OCI-LY1 (cell line): ENCODE measurements at regions not wholly inside any gene's neighbourhood (a gene's known extent, or its start where the extent isn't known, plus 50 kb on each side); places are given as distances from the start of the nearest gene placed in this dataset.

Source experiments
- H2AFZ ChIP-seq: fragments of 200-600 bp; sonication (generic), shearing (Covaris generic); 2 replicates; pipeline ENCODE4 v1.6.0; 2014; ENCODE audit warnings: antibody characterized with exemption, mild to moderate bottlenecking, low read length
- H3F3A ChIP-seq: fragments of 200-600 bp; sonication (generic), shearing (Covaris generic); 2 replicates; pipeline ENCODE4 v1.6.0; 2014; ENCODE audit warnings: mild to moderate bottlenecking, antibody characterized with exemption, low read length, moderate library complexity; ENCODE audit not compliant: insufficient read depth
- H3K27ac ChIP-seq: fragments of 200-600 bp; sonication (generic); 2 replicates; pipeline ENCODE4 v1.5.1; 2014; ENCODE audit warnings: low read length, mixed run types, mild to moderate bottlenecking, low read depth; ENCODE audit not compliant: poor library complexity, severe bottlenecking
- H3K27me3 ChIP-seq: fragments of 200-600 bp; sonication (generic); 2 replicates; pipeline ENCODE4 v1.6.0; 2014; ENCODE audit warnings: antibody characterized with exemption, mild to moderate bottlenecking, low read length, moderate library complexity; ENCODE audit not compliant: insufficient read depth
- H3K36me3 ChIP-seq: fragments of 200-600 bp; sonication (generic); 2 replicates; pipeline ENCODE4 v1.6.1; 2014; ENCODE audit warnings: mild to moderate bottlenecking, antibody characterized with exemption, low read length, moderate library complexity, mixed read lengths; ENCODE audit not compliant: insufficient read depth
- H3K4me1 ChIP-seq: fragments of 200-600 bp; sonication (generic); 2 replicates; pipeline ENCODE4 v1.5.1; 2014; ENCODE audit warnings: mild to moderate bottlenecking, low read length, moderate library complexity; ENCODE audit not compliant: insufficient read depth, severe bottlenecking
- H3K4me2 ChIP-seq: fragments of 200-600 bp; sonication (generic), shearing (Covaris generic); 2 replicates; pipeline ENCODE4 v1.6.1; 2014; ENCODE audit warnings: low read length
- H3K4me3 ChIP-seq: fragments of 200-600 bp; sonication (generic); 2 replicates; pipeline ENCODE4 v1.5.1; 2014; ENCODE audit warnings: low read length, low read depth, mild to moderate bottlenecking, mixed read lengths; ENCODE audit not compliant: poor library complexity, severe bottlenecking
- H3K79me2 ChIP-seq: fragments of 200-600 bp; shearing (Covaris generic); 2 replicates; pipeline ENCODE4 v1.6.1; 2016; ENCODE audit warnings: mixed run types, low read length, mixed read lengths; ENCODE audit not compliant: insufficient read depth
- H3K9ac ChIP-seq: fragments of 200-600 bp; sonication (generic), shearing (Covaris generic); 2 replicates; pipeline ENCODE4 v1.6.1; 2014; ENCODE audit warnings: mild to moderate bottlenecking, low read length, mixed read lengths
- H3K9me2 ChIP-seq: fragments of 200-600 bp; sonication (generic), shearing (Covaris generic); 2 replicates; pipeline ENCODE4 v1.6.1; 2014; ENCODE audit warnings: low read depth, mild to moderate bottlenecking, low read length, mixed read lengths
- H3K9me3 ChIP-seq: fragments of 200-600 bp; shearing (Covaris generic); 2 replicates; pipeline ENCODE4 v1.6.1; 2014; ENCODE audit warnings: low read length, mixed read lengths
- H4K20me1 ChIP-seq: fragments of 200-600 bp; sonication (generic), shearing (Covaris generic); 2 replicates; pipeline ENCODE4 v1.6.0; 2016; ENCODE audit warnings: mild to moderate bottlenecking, low read length; ENCODE audit not compliant: insufficient read depth
- CTCF ChIP-seq: fragments of 200-600 bp; sonication (generic), shearing (Covaris generic); IDR thresholded peaks from 2 replicates; pipeline ENCODE4 v1.5.1; 2017; ENCODE audit warnings: mild to moderate bottlenecking, antibody characterized with exemption, low read length, moderate library complexity, mixed read lengths
- EZH2 ChIP-seq: fragments of 200-600 bp; sonication (generic), shearing (Covaris generic); IDR thresholded peaks from 2 replicates; pipeline ENCODE4 v1.8.0; 2017; ENCODE audit warnings: borderline replicate concordance, mixed run types, mild to moderate bottlenecking, antibody characterized with exemption, low read length, moderate library complexity, mixed read lengths

- Histone ChIP-seq H3K4me2 (no peak overlapping the region), H3K9me3 (no peaks in the 10 kb centered on the region), H3F3A (no peaks in the 10 kb centered on the region), H3K79me2 (no peaks in the 10 kb centered on the region), H3K9ac (no peak overlapping the region), H3K4me3 (no peak overlapping the region), H3K36me3 (no peaks in the 10 kb centered on the region), H3K4me1 (no peaks in the 10 kb centered on the region), H2AFZ (no peak overlapping the region), H3K9me2 (no peaks in the 10 kb centered on the region), H3K27ac (no peak overlapping the region), H3K27me3 (no peaks in the 10 kb centered on the region), H4K20me1 (no peaks in the 10 kb centered on the region)
- no peak for TF ChIP-seq EZH2
- no peak for TF ChIP-seq CTCF
Observed at GRCh38 chr20:55375920-55376319, 629.4 kb downstream of the CBLN4 start.

- TF ChIP-seq EZH2 (no peak), CTCF (no peak)
- H3K4me3 ChIP-seq: no peak overlapping the region
- H3F3A ChIP-seq: no peaks in the 10 kb centered on the region
- H3K79me2 ChIP-seq: no peaks in the 10 kb centered on the region
- no peak overlapping the region for H3K27ac ChIP-seq
- no peak overlapping the region for H3K9ac ChIP-seq
- no peaks in the 10 kb centered on the region for H3K27me3 ChIP-seq
- no peaks in the 10 kb centered on the region for H3K4me1 ChIP-seq
- H3K9me3 ChIP-seq: no peaks in the 10 kb centered on the region
- no peak overlapping the region for H3K4me2 ChIP-seq
- H4K20me1 ChIP-seq: no peaks in the 10 kb centered on the region
- no peaks in the 10 kb centered on the region for H3K36me3 ChIP-seq
- no peak overlapping the region for H2AFZ ChIP-seq
- no peaks in the 10 kb centered on the region for H3K9me2 ChIP-seq
Observed at GRCh38 chr20:55365745-55366144, 639.6 kb downstream of the CBLN4 start.

- no peak overlapping the region for H3K4me3 ChIP-seq
- H3K9me2 ChIP-seq: no peaks in the 10 kb centered on the region
- TF ChIP-seq EZH2: no peak
- no peak for TF ChIP-seq CTCF
- no peak overlapping the region for H3K27ac ChIP-seq
- no peak overlapping the region for H2AFZ ChIP-seq
- H3K9me3 ChIP-seq: no peaks in the 10 kb centered on the region
- no peaks in the 10 kb centered on the region for H3K4me1 ChIP-seq
- no peaks in the 10 kb centered on the region for H3F3A ChIP-seq
- no peaks in the 10 kb centered on the region for H4K20me1 ChIP-seq
- H3K27me3 ChIP-seq: no peaks in the 10 kb centered on the region
- H3K36me3 ChIP-seq: no peaks in the 10 kb centered on the region
- H3K79me2 ChIP-seq: no peaks in the 10 kb centered on the region
- no peak overlapping the region for H3K9ac ChIP-seq
- H3K4me2 ChIP-seq: no peak overlapping the region
Observed at GRCh38 chr20:55360895-55361294, 644.4 kb downstream of the CBLN4 start.
